Common myeloid progenitor, CD34-positive (primary cell): ENCODE measurements at regions not wholly inside any gene's neighbourhood (a gene's known extent, or its start where the extent isn't known, plus 50 kb on each side); places are given as distances from the start of the nearest gene placed in this dataset.

Experiments
- CTCF ChIA-PET: fragments of 350-600 bp; sonication (Branson Sonifier 250); formaldehyde crosslinking; loops from one replicate; lab custom pipeline; 2021; ENCODE audit warnings: antibody characterized with exemption; lab: Charles Lee
- POLR2A ChIA-PET: fragments of 350-600 bp; sonication (Branson Sonifier 250); formaldehyde crosslinking; loops from one replicate; lab custom pipeline; 2021; ENCODE audit warnings: antibody characterized with exemption; lab: Charles Lee
- DNase-seq, 3 donors: peaks; one replicate each; pipeline versions ENCODE4 v3.0.0 to v3.0.0-alpha.2; 2013
- H3K27ac ChIP-seq, 2 experiments: 1 replicate in 1 of 2; 2 replicates in 1 of 2; pipeline ENCODE4 v1.7.0; 2013; ENCODE audit warnings: inconsistent platforms in 2 of 2, low read length in 2 of 2, mild to moderate bottlenecking in 2 of 2, low read depth in 1 of 2, moderate library complexity in 1 of 2; ENCODE audit not compliant: severe bottlenecking in 2 of 2, insufficient read depth in 1 of 2, poor library complexity in 1 of 2
- H3K27me3 ChIP-seq, 5 experiments: replicated peaks in 2 of 5; 1 replicate in 3 of 5; 2 replicates in 2 of 5; pipeline versions ENCODE4 v1.6.1 to v1.7.0; 2013; ENCODE audit warnings: low read length in 4 of 5, mild to moderate bottlenecking in 2 of 5, moderate library complexity in 2 of 5, inconsistent platforms in 1 of 5; ENCODE audit not compliant: insufficient read depth in 5 of 5, control insufficient read depth in 4 of 5
- H3K36me3 ChIP-seq, 4 experiments: 1 replicate in 2 of 4; 2 replicates in 2 of 4; pipeline versions ENCODE4 v1.6.1 to v1.7.0; 2013; ENCODE audit warnings: low read length in 3 of 4, control low read depth in 1 of 4, mild to moderate bottlenecking in 1 of 4; ENCODE audit not compliant: control insufficient read depth in 4 of 4, insufficient read depth in 4 of 4
- H3K4me1 ChIP-seq, 4 experiments: 1 replicate in 3 of 4; 2 replicates in 1 of 4; pipeline versions ENCODE4 v1.6.1 to v1.7.1; 2013; ENCODE audit warnings: low read length in 3 of 4, mild to moderate bottlenecking in 3 of 4, control low read depth in 1 of 4, inconsistent platforms in 1 of 4, moderate library complexity in 1 of 4; ENCODE audit not compliant: control insufficient read depth in 4 of 4, insufficient read depth in 4 of 4; ENCODE audit errors: control extremely low read depth in 1 of 4
- H3K4me3 ChIP-seq, 7 experiments: 1 replicate in 4 of 7; 2 replicates in 3 of 7; pipeline versions ENCODE4 v1.5.1 to v1.7.0; 2013; ENCODE audit warnings: mild to moderate bottlenecking in 7 of 7, low read length in 6 of 7, moderate library complexity in 6 of 7, inconsistent platforms in 2 of 7, low read depth in 2 of 7, control low read depth in 1 of 7; ENCODE audit not compliant: insufficient read depth in 4 of 7, control insufficient read depth in 1 of 7; ENCODE audit errors: extremely low read depth in 1 of 7
- H3K9me3 ChIP-seq, 5 experiments: 1 replicate in 4 of 5; 2 replicates in 1 of 5; pipeline versions ENCODE4 v1.6.1 to v1.7.1; 2013; ENCODE audit warnings: low read length in 4 of 5, mild to moderate bottlenecking in 2 of 5, inconsistent platforms in 1 of 5, low read depth in 1 of 5, moderate library complexity in 1 of 5; ENCODE audit not compliant: control insufficient read depth in 4 of 5, insufficient read depth in 2 of 5; ENCODE audit errors: control extremely low read depth in 1 of 5
- WGBS: methylation state at CpG from one replicate; pipeline ENCODE4 v1.1.5; 2013; ENCODE audit not compliant: insufficient coverage; 5-methylcytosine and 5-hydroxymethylcytosine counted together

DNA sequence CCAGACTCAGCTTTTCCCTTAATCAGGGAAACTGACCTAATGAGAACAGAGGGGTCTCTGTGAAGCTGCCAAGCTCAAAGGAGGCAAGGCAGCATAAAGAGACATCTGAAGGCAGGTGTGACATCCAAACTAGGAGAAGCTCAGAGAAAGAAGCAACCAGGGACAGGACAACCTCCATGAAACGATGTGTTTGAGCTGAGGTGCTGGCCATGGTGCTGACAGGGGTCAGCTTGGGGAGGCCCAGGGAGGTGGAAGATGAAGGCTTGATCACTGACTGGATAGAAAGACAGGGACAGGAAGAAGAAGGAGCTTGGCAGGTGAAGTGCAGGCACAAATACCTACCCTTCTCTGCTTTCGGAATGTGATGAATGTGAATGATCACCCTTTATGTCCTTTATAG, 179.5 kb upstream of the NSMCE3 start:
- H3K27ac ChIP-seq, result no peak overlapping the region
- no peak for DNase-seq
- no peaks in the 10 kb centered on the region for H3K9me3 ChIP-seq
- no peaks in the 10 kb centered on the region for H3K36me3 ChIP-seq
- ChIA-PET CTCF (no interaction called here), POLR2A (no interaction called here)
- H3K4me1 ChIP-seq, result peaks cover 0 to 17% (median 12%) of the 10 kb centered on the region in 4 experiments
- H3K27me3 ChIP-seq, result no peaks in the 10 kb centered on the region
- WGBS, result no CpG with 5 or more reads among the region's 2 CpGs
- H3K4me3 ChIP-seq, result no peak overlapping the region

DNA sequence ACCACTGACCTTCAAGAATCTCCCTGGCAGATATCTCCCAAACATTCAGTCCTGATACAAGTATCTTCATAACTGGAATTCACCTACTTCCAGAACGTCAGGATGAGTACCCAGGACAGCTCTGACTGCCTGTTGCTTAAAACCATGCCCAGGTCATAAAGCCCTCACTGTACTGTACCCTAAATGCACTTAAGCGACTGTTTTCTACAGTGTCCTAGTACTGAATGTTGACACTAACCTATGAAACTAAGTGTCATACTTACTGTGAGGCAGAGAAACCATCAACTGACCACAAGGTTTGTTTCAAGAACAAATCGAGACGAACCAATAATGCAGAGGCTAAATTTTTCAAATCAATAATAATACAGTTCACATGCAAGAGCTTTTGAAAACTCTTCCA, 178.7 kb upstream of the NSMCE3 start:
- peaks cover 0 to 12% (median 8%) of the 10 kb centered on the region in 4 experiments for H3K4me1 ChIP-seq
- ChIA-PET CTCF (no interaction called here), POLR2A (no interaction called here)
- H3K9me3 ChIP-seq, result no peaks in the 10 kb centered on the region
- no peak overlapping the region for H3K4me3 ChIP-seq
- no peak for DNase-seq
- H3K36me3 ChIP-seq, result no peaks in the 10 kb centered on the region
- H3K27me3 ChIP-seq, result no peaks in the 10 kb centered on the region
- H3K27ac ChIP-seq, result no peak overlapping the region
- 86% methylated on average over 4 of the region's 4 CpGs for WGBS

DNA sequence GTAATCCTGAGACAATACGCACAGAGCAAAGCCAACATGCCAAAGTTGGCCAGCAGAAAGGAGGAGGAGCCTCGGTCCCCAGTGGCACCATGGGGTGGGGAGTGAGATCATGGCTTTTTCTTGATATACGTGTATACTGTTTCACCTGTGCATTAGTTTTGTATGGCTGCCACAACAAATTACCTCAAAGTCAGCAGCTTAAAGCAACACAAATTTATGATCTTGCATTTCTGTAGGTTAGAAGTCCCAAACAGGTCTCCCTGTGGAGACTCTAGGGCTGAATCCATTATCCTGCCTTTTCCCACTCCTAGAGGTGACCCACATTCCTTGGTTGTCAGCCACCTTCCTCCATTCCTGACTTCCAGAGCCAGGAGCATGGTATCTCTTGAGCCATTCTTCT, 176.9 kb upstream of the NSMCE3 start:
- 96% methylated on average over 2 of the region's 3 CpGs for WGBS
- no peak for DNase-seq
- POLR2A ChIA-PET, result no interaction called here

DNA sequence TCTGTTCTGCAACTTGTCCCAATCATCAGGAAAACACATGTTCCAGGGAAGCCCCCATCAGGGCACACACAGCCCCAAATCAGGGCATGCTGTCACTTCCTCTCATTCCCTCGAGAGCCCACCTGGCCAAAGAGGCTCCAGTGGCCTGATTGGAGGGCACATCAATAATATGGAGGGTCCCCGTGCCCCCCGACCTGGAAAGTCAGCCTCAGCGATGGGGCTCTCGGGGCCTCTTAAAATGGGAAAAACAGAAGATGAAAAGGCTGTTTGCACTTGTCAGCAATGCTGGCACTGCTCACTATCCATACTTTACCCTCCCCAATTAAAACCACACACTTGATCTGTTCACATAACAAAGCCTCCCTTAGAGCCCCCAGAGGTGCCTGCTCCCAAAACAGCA, 172.9 kb upstream of the NSMCE3 start:
- H3K4me1 ChIP-seq, result no peaks in the 10 kb centered on the region
- no peak overlapping the region for H3K4me3 ChIP-seq
- DNase-seq, result no peak
- ChIA-PET CTCF (no interaction called here), POLR2A (no interaction called here)
- H3K36me3 ChIP-seq, result no peaks in the 10 kb centered on the region
- no peaks in the 10 kb centered on the region for H3K27me3 ChIP-seq
- H3K27ac ChIP-seq, result no peak overlapping the region
- 79% methylated on average over 2 of the region's 5 CpGs for WGBS
- no peaks in the 10 kb centered on the region for H3K9me3 ChIP-seq

More for the DNA sequence above, 176.9 kb upstream of the NSMCE3 start:
- CTCF ChIA-PET, result no interaction called here
- Histone ChIP-seq H3K9me3 (no peaks in the 10 kb centered on the region), H3K27me3 (no peaks in the 10 kb centered on the region), H3K4me1 (no peaks in the 10 kb centered on the region), H3K4me3 (no peak overlapping the region), H3K36me3 (no peaks in the 10 kb centered on the region), H3K27ac (no peak overlapping the region)

DNA sequence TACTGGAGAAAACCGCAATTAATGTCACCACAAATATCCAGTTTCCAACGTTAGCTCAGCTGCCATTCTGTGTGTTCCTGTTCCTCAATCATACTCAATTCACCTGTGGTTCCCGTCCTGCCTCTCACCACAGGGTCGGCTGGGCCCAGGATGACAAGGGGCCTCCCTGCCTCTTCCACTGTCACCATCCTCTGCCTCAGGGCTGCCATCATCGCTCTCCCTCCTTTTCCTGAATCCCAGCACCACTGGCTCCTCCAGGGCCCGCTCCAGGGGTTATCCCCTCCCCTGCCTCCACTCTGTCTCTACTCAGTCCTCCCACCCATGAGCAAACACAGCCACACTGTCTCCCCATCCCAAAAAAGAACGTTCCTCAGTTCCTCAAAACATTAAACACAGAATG, 170.9 kb upstream of the NSMCE3 start:
- WGBS, result 89% methylated on average over 6 of the region's 7 CpGs
- CTCF ChIA-PET, result no interaction called here
- DNase-seq, result no peak
- H3K4me3 ChIP-seq, result no peak overlapping the region
- no peak overlapping the region for H3K27ac ChIP-seq
- H3K36me3 ChIP-seq, result no peaks in the 10 kb centered on the region
- no peaks in the 10 kb centered on the region for H3K4me1 ChIP-seq
- no peaks in the 10 kb centered on the region for H3K9me3 ChIP-seq
- POLR2A ChIA-PET, result no interaction called here
- H3K27me3 ChIP-seq, result no peaks in the 10 kb centered on the region

DNA sequence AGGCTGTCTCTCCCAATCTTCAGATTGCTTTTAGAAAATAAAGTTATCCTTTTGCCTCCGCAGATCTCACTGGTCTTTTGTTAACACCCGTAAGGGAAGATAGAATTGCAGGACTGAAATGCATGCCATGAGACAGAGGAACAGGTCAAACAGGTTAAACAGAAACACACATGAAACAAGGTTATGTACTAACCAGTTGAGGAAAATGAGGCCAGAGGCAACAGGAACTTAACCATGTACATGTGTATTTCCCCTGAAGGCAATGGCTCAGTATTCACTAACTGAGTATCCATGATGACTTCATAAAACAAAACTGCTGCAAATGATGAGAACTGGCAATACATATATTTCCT, 169.1 kb upstream of the NSMCE3 start:
- no peaks in the 10 kb centered on the region for H3K27me3 ChIP-seq
- H3K27ac ChIP-seq, result no peak overlapping the region
- ChIA-PET POLR2A (interaction anchor here (0.7 kb wide), 1 partner anchor 91 kb away, joined by 3 read pairs; no protein-coding TSS in a partner anchor), CTCF (no interaction called here)
- H3K36me3 ChIP-seq, result no peaks in the 10 kb centered on the region
- no peak overlapping the region for H3K4me3 ChIP-seq
- H3K4me1 ChIP-seq, result no peaks in the 10 kb centered on the region
- no peak for DNase-seq
- no peaks in the 10 kb centered on the region for H3K9me3 ChIP-seq
- whole genome bisulfite sequencing, result 94% methylated on average over 2 of the region's 2 CpGs

DNA sequence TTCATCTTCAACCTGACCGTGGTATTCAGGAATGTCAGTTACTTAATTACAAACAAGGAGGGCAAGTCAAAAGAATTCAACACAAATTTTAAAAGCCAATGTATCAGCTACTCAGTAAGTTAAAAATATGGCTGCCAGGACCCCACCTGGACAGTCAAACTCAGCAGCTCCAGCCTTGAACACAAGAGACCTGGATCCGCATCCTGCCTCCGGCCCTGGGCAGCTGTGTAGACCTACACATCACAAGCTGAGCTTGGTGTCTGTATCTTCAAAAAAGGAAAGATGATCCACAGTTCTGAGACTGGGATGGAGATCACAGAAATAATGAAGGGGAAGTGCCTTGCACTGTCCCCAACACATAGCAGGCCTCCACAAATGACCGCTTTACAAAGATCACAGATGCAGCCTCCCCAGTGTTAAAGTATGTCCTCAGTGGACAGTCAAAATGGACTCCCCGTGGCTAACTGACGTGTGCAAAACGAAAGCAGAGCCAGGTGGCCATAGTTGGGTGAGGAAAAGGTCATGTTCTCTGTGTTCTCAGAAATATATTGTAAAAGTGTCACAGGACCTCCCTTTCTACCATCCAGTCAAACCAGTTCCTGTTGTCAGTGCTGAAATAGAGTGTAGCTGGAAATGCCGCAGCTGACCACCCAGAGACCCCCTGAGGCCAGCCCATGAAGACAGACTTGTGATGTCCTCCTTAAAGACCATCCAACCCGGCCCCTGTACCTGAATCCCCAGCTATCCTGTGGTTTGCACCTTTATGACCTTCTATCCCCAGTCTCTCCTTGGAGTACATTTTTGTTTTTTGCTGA, 168.5 kb upstream of the NSMCE3 start:
- ChIA-PET POLR2A (interaction anchor here (0.7 kb wide), 1 partner anchor 91 kb away, joined by 3 read pairs; no protein-coding TSS in a partner anchor), CTCF (no interaction called here)
- H3K4me1 ChIP-seq, result no peaks in the 10 kb centered on the region
- H3K27ac ChIP-seq, result no peak overlapping the region
- H3K36me3 ChIP-seq, result no peaks in the 10 kb centered on the region
- H3K9me3 ChIP-seq, result no peaks in the 10 kb centered on the region
- H3K27me3 ChIP-seq, result no peaks in the 10 kb centered on the region
- no peak for DNase-seq
- no peak overlapping the region for H3K4me3 ChIP-seq
- WGBS, result 93% methylated on average over 5 of the region's 9 CpGs
